HG02763 (cell line): ENCODE measurements at regions not wholly inside any gene's neighbourhood (a gene's known extent, or its start where the extent isn't known, plus 50 kb on each side); places are given as distances from the start of the nearest gene placed in this dataset.
"Not testable (repeated sequence)": the region's sequence is repeated elsewhere in the genome, so short reads cannot be mapped to it uniquely, and the experiment has no call there.

Source experiments
- ATAC-seq: cut with Tn5 transposase; IDR thresholded peaks from one replicate; pipeline ENCODE4 v1.9.1; 2021; ENCODE audit warnings: mild to moderate bottlenecking, moderate library complexity; ENCODE audit not compliant: unreplicated experiment

GRCh38 chr3:102290241-102290640 lies 144.6 kb upstream of the ZPLD1 start:
- ATAC-seq, result no peak

DNA sequence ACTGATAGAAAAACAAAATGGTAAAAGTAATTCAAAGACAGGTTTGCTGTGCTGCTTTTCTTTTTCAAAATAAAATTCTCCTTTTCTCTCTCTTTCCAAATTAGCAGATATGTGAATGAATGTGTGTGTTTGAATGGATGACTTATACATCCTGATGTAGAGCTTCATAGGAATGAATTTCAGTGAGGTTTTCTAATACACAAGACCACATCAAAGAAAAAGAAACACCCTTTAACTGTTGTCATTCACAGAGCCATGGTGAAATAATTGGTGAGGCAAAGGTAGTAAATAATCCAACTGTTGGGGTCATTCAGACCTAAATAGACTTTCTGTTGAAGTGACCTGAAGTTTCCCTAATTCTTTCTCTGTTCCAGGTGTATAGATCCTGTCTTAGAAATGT lies 139.1 kb upstream of the ZPLD1 start:
- ATAC-seq, result no peak

DNA sequence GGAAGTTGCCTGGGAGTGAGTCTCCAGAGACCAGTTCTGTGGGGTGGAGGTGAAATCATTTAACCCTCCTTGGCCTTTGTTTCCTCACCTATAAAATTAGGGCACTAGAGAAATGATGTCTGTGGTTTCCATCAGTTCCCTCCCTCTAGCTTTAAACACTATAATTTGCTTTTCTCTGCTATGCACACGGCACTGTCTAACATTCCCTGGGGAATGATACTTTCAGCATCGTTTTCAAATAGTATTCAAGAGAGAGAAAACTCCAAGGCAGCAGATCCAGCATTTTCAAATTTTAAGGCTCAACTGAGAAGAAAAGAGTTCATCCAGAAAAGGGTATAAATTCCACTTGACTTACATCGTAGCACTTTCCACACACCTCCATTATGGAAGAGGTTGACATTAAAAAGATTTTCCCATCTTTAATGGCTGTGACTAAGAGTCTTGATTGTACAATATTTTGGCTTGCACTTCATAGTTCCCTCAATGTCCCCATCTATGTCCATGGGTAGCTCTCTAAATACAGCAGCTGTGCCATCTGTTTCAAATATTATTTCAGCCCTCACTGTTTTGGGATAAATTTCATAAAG lies 137.7 kb upstream of the ZPLD1 start:
- ATAC-seq, result no peak

- no peak for ATAC-seq
These were observed 135.5 kb upstream of the ZPLD1 start for GRCh38 chr3:102299125-102299877.

DNA sequence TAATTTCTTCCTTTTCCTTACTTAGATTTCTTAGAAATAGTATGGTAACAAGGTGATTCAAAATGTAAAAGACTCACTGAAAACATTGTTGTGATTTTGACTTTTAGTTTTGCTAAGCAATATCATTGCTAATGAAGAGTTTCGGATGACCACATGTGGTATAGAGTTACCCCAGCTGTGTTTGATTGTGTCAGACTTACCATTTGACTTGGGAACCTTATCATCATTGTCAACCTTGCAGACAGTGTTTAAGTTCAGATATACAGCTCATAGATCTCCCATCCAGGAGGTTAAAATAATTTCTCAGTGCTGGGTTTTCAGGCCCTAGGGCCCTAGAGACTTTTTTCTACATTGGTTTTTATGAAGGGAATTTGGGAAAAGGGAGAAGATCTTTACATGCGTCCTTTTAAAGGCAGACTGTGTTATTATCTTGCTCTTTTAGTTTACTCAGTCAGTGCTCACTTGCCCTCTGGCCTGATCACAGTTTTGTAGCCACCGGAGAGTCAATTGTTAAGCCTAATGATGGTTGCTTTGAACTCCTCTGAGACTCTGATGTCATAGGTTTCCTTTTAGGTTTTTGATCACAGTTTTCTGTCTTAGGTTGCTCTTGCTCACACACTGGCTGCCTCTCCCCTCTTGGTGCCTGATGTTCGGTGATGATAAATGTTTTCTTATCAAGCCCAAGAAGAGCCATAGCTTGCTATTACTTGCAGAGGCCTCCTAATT lies 133.5 kb upstream of the ZPLD1 start:
- ATAC-seq, result no peak

DNA sequence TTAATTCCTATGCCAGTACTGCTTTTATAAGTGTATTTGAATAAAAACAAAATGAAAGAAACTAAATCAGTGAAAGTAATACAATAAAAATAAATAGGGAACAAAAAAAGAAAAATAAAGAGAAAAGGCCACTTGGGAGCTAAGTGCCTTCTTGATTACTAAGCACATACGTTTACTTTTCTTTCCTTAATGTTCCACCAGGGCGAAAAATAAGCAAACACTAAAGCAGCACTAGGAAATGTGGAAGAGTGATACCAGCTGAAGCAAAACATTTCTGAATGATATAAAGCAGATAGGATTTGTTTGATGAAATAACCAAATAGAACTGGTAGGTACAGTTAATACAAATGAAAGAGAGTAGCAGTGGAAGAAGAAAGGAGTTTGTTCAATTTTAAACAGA lies 132.8 kb upstream of the ZPLD1 start:
- no peak for ATAC-seq

DNA sequence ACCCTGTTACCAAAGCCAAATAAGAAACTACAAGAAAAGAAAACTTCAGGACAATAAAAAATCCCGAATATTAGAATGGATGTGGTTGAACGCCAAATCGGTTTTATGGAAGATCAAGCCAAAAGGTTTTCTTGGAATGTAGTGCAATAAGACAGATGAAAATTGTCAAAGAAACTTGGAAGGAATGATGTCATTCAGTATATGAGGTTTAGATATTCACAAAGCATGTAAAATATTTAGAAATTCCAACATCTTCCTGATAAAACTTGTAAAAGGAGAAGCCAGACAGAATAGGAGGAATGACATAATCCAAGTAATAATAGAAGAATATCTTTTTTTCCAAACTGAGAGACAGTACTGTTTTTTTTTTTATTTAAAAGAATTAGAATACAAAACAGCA lies 130.3 kb upstream of the ZPLD1 start:
- no peak for ATAC-seq

GRCh38 chr3:102307442-102307841 lies 127.4 kb upstream of the ZPLD1 start:
- no peak for ATAC-seq

DNA sequence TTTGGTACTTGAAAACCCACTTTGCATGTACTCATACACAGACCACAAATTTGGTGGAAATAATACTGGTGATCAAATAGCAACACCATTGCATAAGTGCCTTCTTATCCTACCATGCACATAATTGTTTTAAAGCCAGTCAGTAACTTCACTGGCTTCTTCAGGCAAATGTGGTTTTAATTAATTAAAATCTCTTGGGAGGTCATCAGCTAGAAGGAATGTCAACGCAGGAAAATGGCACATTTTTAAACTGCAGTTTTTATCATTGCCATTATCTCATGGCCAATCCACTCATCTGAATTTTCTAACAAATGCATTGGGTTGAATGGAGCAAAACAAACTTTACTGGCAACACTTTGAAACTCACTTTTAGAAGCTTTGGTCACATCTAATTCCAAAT lies 105.7 kb upstream of the ZPLD1 start:
- no peak for ATAC-seq

DNA sequence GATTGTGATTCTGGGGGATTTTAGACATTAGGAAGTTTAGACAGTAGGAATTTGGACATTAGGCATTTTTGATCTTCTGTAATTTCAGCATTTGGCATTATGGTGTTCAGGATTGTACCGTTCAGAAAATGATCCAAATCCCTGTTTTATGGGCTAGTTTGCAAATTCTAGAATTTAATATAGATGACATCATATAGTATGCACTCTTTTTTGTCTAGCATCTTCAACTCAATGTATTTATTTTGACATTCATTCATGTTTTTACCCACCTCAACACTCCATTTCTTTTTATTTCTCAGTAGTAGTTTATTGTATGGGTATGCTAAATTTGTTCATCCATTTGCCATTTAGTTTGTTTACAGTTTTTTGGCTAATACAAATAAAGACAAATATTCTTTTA lies 105.3 kb upstream of the ZPLD1 start:
- no peak for ATAC-seq

- ATAC-seq, result no peak
These were observed 102.6 kb upstream of the ZPLD1 start for GRCh38 chr3:102332205-102332604.

GRCh38 chr3:102332934-102333333 lies 101.9 kb upstream of the ZPLD1 start:
- no peak for ATAC-seq

- no peak for ATAC-seq
These were observed 98.7 kb upstream of the ZPLD1 start for GRCh38 chr3:102336130-102336529.

GRCh38 chr3:102339671-102340070 lies 95.1 kb upstream of the ZPLD1 start:
- ATAC-seq, result no peak

GRCh38 chr3:102346897-102347296 lies 87.9 kb upstream of the ZPLD1 start:
- ATAC-seq, result no peak

GRCh38 chr3:102348904-102349303 lies 85.9 kb upstream of the ZPLD1 start:
- no peak for ATAC-seq

- ATAC-seq, result no peak
These were observed 81.7 kb upstream of the ZPLD1 start for GRCh38 chr3:102353148-102353547.

DNA sequence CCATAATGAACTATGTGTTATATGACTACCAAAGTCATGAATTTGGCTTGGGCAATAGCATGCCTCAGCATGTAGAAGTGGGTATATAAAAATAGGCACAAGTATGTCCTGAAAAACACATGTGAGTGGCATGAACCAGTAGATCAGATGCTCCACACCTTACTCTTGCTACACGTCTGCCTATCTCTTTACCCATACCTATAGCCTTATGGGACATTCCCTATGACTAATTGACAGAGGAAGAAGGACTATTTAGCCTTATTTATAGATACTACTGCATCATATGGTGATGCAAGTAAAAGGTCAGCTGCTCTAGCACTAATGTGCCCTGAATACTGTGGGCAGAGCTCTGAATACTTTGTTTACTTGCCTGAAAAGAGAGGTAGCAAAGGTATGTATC lies 81.0 kb upstream of the ZPLD1 start:
- peak; percentile 41 for ATAC-seq

- ATAC-seq, result no peak
These were observed 79.8 kb upstream of the ZPLD1 start for GRCh38 chr3:102354818-102355515.

GRCh38 chr3:102356506-102356905 lies 78.3 kb upstream of the ZPLD1 start:
- ATAC-seq, result no peak

DNA sequence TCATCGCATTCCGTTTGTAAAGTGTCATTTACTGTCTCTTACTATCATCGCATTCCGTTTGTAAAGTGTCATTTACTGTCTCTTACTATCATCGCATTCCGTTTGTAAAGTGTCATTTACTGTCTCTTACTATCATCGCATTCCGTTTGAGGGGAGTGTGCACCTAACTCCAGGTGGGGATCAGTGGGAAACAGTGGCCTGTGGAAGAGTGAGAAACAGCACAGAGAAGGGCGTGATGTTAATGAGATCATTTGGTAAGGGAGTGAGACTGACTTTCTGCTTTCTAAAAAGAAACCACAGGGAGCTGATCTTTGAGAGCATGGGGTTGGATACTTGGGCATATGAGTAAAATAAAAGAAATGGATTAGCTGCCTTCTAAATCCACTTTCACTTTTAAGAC lies 77.5 kb upstream of the ZPLD1 start:
- ATAC-seq, result not testable (repeated sequence)
